NCI-H187 treated with DMSO at 0.1 percent for 48 hours (cell line): ENCODE measurements at regions not wholly inside any gene's neighbourhood (a gene's known extent, or its start where the extent isn't known, plus 50 kb on each side); places are given as distances from the start of the nearest gene placed in this dataset.

ENCODE experiments used
- DNase-seq: peaks from one replicate; lab custom pipeline; 2025; lab: John Stamatoyannopoulos, UW

DNA sequence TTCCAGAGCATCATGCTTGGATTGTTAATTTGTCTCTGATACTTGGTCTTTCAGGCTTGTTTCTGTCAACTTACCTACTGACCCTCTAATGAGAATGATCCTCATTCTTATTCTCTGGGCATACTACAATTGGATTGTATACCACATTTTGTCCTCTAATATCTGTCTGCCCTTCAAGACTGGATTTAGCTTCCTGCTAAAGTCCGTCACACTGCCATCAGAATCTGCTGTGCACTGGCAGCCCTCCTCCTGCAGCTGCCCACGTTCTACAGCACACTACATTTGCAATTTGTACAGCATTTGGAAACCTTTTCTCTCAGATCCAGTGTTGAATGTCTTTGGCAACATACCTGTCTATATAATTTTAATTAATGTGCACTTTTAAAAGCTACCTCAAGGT is 183.1 kb downstream of the ZNF330 start:
- DNase-seq: no peak

DNA sequence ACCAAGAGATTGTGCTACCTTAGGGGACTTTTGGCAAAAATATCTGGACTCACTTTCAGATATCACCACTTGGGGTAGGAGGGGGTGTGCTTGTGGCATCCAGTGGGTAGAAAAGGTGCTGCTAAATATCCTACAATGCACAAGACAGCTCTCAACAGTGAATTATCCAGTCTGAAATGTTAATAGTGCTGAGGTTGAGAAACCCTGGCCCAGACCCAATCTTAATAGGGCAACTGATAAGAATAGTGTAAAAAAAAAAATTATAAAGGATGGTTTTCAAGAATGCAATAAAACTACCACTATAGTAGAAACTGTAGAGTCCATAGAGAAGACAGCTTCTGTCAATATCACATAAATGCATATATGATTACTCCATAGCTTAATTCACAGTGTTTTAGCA is 185.5 kb downstream of the ZNF330 start:
- no peak for DNase-seq

DNA sequence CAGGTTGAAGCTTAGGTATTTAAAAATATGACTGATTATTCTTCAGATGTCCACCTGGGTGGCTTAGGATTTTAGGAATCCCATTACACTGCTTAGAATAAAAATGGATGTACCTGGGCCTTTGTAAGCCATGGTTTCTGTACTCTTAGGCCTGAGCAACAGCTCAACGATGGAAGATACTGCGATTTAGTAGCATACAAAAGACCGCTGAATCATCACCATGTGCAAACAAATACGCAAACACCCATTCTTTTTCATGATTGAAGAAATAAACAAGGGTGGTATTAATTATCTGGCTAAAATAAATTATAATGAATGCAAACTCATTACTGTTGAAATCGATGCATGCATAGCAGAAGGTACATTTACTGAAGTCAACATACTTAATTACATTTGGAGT is 188.9 kb downstream of the ZNF330 start:
- DNase-seq: no peak

DNA sequence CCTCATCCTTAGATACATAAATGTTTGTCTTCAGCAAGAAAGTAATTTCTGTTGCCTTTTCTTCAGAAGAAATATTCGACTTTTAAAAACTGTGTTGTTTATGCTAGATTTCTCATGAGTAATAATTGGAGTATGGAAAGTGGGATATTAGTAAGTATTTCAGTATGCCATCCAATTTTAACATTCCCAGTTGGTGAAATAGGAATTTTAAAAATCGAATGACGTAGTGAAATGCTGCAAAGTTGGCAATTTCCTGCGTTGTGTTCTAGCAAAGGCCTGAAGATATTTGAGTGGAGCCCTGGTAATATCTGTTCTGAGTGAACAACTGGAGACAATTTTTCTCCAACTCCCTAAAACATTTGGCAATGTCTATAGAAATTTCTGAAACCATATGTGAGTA is 190.1 kb downstream of the ZNF330 start:
- DNase-seq: no peak

DNA sequence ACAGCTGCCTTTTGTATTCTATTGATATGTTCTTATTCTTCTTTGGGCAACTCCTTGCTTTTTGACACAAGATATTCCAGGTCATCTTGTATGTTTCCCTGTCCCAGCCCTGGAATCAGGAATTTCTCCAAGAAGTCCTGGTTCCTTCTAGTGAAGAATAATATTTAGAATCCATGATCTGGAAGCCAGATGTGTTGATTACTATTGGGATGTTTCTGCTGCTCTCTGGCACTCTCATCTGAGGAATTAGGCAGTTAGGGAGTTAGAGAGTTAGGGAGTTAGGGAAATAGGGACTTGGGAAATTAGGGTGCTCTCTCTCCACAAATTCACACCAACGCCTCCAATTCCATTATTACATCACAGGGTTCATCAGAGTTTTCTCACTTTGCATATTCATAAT is 191.2 kb downstream of the ZNF330 start:
- DNase-seq: no peak

DNA sequence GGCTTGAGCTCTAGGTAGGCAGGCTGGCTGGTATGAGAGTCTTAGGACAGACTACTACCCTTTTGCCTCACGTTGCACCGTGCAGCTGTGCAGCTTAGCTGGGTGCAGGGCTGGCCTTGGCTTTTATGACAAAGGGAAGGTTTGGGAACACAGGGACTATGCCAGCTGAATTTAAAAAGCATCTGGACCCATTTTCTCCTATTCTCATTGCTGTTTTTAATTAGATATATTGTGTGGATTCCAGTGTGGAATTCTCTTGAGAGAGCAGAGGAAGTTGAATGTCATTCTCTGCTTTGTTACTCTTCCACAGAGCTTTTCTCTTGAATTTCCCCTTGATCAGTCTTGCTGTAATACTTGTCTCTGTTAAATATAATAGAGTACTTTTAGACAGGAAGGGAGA is 192.7 kb downstream of the ZNF330 start:
- DNase-seq: no peak

DNA sequence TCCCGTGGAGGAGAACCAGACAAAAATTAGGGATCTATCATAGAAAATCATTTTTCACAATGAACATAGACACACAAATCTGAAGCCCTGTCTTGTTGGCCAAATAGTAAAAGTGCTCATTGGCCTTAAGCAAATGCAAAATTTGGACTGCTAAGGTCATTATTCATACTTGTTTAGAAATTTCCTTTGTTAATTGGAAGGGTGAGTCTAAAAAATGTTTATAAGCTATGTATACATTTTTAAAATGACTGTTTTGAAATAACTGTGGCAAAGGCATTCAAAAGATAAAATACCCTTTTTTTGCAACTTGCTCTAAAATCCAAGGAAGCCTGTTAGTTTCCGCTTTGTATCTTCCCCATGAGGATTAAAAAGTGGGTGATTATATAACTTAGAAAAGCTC is 195.0 kb downstream of the ZNF330 start:
- DNase-seq: no peak

DNA sequence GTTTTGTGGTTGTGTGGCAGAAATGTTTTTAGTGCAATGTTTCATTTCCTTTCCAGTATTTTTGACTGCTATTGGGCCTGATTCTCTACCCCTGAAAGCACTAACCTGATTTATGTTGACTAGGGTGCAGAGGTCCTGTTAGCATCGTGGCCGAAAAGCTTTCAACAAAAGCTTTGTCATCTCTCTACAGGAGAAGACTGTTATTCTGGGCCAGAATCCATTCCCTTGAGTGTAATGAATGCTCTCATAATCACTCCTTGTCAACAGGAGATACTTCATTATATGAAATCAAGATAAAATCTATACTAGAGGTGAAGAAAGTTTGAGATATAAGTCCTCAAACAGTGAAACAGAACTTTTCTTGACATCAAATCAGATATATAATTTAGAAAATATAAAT is 195.5 kb downstream of the ZNF330 start:
- no peak for DNase-seq

DNA sequence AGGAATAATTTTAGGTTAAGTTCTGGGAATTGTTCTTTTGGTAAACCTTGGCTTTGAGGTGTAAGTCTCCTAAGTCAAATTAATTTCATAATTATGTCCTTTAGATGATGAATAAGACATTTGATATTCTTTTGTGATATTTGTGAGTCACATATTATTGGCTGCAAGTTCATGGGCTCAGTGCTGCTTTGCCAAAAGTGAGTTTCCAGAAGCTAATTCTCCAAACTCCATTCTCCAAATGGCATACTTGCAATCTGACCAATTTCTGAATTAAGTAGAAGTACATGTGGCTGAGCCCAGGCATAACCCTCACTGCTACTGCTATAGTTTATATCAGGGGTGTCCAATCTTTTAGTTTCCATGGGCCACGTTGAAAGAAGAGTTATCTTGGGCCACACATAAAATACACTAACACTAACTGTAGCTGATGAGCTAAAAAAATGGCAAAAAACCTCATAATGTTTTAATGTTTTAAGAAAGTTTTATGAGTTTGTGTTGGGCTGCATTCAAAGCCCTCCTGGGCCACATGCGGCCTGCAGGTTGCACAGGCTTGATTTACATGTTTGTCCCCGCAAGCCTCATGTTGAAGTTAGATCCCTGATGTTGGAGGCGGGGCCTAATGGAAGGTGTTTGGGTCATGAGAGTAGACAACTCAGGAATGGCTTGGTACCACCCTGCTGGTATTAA is 196.1 kb downstream of the ZNF330 start:
- DNase-seq: no peak

DNA sequence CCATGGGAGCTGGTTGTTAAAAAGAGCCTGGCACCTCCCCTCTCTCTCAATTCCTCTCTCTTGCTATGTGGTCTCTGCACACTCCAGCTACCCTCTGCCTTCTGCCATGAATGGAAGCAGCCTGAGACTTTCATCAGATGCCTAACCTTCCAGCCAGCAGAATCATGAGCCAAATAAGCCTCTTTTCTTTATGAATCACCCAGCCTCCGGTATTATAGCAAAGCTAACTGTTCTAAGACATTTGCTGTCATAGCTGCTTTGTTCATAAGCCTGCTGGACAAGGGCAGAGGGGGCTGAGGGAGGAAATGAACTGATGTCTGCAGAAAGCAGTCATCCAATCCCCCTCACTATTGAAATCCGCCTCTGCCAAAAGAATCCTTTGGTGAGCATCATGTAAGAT is 196.7 kb downstream of the ZNF330 start:
- no peak for DNase-seq

DNA sequence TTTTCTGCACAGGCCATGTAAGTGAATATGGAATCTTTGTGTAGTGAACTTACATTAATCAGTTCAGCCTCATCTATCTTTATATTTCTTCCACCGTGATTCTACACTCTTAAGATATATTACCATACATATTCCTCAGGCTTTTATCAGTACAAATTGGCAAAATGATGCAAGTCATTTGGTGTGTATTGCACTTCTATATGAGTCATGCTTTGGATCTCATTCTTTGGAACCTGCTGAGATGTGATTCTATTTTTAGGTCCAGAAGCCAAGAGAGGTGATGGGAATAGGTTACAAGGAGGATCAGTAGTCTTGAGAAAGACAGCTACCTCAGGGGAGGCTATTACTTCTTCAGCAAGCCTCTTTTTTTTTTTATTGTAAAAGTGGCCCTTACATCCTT is 204.4 kb downstream of the ZNF330 start:
- no peak for DNase-seq

DNA sequence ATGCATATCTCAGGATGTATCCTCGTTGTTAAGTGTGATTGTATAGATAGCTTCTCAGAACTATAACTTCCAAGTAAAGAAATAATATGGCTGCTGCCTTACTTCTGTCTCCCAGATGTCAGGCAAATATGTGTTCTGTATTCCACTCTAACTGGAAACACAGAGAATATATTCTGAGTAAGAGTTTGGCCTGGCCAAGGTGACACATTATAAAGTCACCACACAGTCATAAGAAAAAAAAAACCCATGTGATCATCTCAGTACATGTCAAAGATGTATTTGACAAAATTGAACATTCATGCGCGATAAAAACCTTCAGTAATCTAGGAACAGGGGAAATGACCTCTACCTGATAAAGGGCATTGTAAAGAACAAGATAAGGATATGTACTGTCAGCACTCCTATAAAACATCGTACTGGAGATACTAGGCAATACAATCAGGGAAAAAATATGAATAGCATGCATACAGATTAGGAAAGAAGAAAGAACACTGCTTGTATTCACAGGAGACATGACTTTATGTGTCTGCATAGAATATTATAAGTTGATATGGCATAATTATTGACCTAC is 207.1 kb downstream of the ZNF330 start:
- DNase-seq: no peak

DNA sequence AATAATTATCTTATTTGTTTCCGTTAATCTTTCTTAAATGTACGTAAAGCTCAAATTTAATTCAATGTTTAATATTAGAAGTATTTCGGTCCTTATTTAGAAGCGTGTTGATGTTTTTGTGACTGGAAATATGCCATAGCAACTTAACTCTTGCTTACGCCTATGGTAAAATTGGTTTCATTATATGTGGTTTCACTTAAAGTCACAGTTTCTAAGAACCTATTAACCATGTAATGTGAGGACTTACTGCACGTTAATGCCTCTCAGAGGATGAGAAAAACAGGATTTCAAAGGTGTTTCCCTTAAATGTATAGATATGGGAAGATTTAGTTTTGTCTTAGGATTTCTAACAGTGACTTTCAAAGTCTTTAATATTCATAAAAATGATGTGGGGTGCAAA is 206.4 kb upstream of the IL15 start:
- no peak for DNase-seq

DNA sequence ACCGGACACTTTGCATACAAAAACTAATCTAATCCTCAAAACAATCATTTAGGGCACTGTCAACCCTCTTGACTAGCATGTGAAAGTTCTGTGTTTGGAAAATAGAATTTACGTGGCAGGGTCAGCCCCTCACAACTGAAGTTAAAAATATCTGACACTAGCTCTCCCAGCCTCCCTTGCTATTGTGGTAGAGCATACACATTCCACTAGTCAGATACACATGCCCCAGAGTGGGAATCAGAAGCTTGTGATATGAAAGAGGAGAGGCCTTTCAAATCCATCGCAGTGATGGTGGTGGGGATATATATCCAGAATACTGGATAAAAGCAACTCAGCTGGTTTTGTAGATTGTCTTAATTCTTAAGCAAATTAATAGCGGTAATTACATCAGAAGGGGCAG is 205.7 kb upstream of the IL15 start:
- DNase-seq: no peak

DNA sequence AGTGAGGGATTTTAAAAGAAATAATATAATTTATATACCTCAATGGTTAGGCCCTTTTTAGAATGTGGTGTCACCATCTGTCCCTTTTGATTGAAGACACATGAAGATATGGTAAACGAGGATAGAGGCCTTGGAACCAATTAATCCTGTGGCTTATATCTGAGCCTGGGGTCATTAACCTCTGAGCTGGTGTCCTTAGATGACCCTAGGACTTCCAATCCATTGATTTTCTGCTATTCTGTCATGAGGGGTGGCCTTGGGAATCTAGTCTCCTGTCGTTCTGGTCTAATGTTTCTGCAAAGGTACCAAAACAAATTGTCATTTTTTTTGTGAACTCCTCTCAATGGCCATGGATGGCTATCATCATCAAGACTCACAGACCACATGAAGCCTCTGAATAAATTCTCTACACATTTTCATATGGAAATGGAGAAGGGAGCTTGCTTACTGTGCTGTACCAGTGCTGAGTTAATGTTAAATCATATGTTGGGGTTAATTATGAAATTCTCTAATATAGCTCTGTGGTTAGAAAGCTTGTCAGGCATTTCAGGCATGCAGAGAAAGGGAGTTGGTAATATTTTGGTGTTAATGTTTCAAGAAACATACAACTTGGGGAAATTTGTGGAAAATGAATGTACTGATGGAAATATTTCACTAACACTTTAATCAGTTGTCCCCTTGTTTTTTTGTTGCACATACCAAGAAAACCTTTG is 204.2 kb upstream of the IL15 start:
- no peak for DNase-seq

DNA sequence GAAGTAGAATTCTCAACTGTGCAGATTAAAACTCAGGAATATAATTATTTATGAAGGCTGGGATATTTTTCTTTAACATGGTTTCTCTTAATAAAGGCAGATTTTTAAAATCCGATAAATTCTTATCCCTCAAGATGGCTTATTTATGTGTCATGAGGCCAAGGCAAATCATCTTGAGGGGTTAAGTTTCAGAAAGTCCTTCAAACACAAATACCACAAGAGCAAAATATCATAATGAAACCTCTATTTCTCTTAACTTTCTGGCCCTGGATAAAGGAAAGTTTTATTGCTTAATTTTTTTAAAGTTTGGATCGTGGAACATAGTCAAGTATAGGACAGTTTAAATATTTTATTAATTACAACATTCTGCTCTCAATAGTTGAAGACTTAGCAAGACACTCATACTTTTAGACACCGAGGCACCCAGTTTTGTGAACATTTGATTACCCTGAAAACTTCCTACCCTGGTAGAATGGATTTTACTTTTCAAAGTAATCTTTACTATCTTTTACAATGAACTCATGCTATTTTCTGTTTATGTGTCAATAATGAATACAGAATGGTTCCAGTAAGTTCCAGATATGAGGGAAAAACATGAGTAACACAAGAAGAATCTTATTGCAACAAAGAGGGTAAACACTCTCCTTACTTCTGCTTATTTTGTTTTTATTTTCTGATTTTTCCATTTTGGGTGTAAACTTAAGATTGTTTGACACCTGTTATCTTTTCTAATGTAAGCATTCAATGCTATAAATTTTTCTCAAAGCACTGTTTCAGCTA is 200.7 kb upstream of the IL15 start:
- no peak for DNase-seq

DNA sequence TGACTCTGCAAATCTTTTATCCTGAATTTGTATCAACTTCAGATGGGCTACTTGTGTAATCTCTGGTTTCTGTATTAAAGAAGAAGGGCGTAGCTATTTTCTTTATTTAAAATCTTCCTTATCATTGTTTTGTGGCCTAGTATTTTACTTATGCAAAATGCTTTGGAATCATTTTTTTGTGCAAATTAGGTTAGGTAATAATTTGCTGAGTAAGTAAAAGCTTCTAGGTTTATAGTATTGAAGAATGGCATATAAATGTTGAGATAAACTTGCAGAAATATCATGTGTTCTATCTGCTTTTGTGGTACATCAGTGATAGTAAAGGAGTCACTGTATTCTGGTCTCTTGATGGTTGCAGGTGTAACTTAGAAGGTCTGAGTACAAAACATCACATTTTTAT is 197.2 kb upstream of the IL15 start:
- DNase-seq: no peak

DNA sequence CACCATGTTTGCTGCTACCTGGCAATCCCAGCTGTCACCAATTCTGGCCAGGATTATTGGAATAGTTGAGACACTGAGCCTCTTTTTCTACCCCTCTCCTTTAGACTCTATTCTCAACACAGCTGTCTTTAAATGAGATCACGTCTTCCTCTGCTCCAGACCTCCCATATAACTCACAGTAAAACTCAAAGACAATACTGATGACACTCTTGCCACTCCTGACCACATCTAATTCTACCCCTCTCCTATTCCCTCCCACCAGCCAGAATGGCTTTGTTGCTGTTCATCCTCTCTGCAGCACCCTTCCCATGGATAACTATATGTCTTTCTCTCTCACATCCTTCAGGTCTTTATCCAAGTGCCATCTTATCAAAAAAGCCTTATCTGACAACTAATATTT is 188.6 kb upstream of the IL15 start:
- DNase-seq: no peak

DNA sequence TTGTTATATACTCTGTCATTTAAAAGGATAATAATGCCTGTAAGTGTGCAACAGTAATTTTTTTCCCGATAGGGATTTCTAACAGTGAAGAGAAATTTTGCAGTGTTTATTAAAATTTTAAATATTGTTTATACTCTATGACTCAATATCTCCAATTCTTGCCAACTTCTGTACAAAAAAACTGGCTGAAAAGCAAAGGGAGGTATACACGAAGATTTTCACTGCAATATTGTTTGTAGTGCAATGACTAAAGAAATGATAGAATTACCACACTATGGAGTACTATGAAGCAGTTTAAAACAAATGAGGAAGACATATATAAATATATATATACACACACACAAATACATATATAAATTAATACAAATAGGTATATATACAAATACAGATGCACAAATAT is 187.9 kb upstream of the IL15 start:
- no peak for DNase-seq

DNA sequence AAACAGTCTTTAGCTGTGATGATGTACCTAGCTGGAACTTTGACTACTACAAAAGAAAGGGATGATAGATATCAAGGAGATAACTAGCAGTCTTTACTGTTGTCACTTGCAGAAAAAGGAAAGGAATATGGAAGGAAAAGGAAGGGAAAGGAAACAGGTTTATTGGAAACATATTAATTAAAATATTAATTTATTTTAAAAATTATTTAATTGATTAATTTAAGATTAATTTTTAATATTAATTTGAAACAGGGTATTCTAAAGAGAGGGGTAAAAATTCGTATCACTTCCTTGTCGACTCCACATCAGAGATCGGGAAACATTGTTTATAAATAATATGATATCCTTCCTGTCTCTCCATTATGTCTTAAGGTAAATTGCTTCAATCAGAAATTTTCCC is 186.5 kb upstream of the IL15 start:
- no peak for DNase-seq

DNA sequence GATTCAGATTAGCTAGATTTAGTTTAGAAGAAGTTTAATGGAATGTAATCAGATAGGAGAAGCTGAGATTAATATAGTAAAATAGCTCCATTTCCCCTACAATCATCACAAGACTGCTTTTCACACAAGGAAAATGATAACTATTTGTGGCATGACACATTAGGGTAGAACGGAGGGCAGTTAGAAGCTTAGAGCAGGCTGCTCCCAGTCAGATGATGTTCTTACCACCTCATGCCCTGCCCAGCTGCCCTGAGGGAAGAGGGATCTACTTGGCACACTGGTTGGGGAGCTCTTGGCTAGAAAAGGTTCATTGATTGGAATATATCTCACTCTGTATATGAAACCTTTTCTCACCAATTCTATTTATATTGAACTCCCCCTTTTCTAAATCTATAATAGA is 180.7 kb upstream of the IL15 start:
- no peak for DNase-seq

DNA sequence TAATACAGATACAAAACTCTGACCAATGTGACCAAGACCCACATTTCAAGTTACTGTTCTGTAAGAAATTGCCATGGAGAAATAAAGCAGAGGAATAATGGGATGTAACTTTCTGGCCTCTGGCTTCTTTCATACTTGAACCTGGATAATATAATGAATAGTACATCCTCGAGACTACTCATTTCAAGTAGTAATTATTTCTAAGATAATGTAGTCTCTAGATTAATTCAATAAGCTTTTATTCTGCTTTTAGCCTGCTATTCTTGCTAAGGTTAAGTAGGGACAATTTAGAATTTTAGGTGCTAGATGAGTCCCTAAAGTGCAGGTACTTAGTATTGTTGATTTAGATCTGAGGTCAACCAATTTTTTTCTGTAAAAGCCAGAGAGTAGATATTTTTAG is 178.7 kb upstream of the IL15 start:
- DNase-seq: no peak

DNA sequence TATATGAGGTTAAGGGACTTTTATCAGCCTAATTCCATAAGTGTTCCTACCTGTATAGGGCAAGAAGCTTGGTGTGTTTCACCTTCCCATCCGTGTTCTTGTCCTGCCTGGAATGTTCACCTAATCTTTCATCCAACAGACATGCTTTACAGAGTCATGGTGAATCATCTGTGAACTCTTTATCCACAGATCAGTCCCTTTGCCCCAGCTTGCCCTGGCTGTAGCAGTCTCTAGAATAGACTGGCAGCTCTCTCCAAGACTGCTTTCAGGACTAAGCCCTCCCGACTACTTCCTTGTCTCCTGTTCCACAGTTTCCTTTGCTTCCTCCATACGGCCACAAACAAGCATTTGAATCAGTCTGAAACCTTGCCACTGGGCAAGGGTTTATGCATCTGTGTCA is 177.9 kb upstream of the IL15 start:
- no peak for DNase-seq
